GM18907 (cell line): ENCODE measurements at regions not wholly inside any gene's neighbourhood (a gene's known extent, or its start where the extent isn't known, plus 50 kb on each side); places are given as distances from the start of the nearest gene placed in this dataset.
A peak's percentile ranks its signal among the peaks of the same experiment; 100 is the strongest.
"Not testable (repeated sequence)": the region's sequence is repeated elsewhere in the genome, so short reads cannot be mapped to it uniquely, and the experiment has no call there.

Source experiments
- ATAC-seq: cut with Tn5 transposase; IDR thresholded peaks from one replicate; pipeline ENCODE4 v1.9.1; 2021; ENCODE audit warnings: mild to moderate bottlenecking, moderate library complexity; ENCODE audit not compliant: unreplicated experiment

- not testable (repeated sequence) for ATAC-seq
These were observed 456.8 kb downstream of the PTPRC start for GRCh38 chr1:199095628-199096027.

- ATAC-seq: no peak
These were observed 457.8 kb downstream of the PTPRC start for GRCh38 chr1:199096591-199096990.

GRCh38 chr1:199098468-199098867 is 459.6 kb downstream of the PTPRC start:
- peak; percentile 64 for ATAC-seq

- no peak for ATAC-seq
These were observed 462.3 kb downstream of the PTPRC start for GRCh38 chr1:199101139-199101538.

GRCh38 chr1:199101635-199102034 is 462.8 kb downstream of the PTPRC start:
- no peak for ATAC-seq

- ATAC-seq: peak; percentile 80
These were observed 463.4 kb downstream of the PTPRC start for GRCh38 chr1:199102239-199102638.

GRCh38 chr1:199109160-199109559 is 470.3 kb downstream of the PTPRC start:
- ATAC-seq: no peak

- no peak for ATAC-seq
These were observed 473.5 kb downstream of the PTPRC start for GRCh38 chr1:199112365-199112764.

GRCh38 chr1:199113265-199113869 is 474.5 kb downstream of the PTPRC start:
- ATAC-seq: no peak

- ATAC-seq: no peak
These were observed 477.6 kb downstream of the PTPRC start for GRCh38 chr1:199116488-199116887.

- ATAC-seq: no peak
These were observed 482.2 kb downstream of the PTPRC start for GRCh38 chr1:199121047-199121446.

- no peak for ATAC-seq
These were observed 483.2 kb downstream of the PTPRC start for GRCh38 chr1:199122085-199122484.

- no peak for ATAC-seq
These were observed 483.9 kb downstream of the PTPRC start for GRCh38 chr1:199122532-199123311.

- no peak for ATAC-seq
These were observed 484.8 kb downstream of the PTPRC start for GRCh38 chr1:199123615-199124014.

- no peak for ATAC-seq
These were observed 485.5 kb downstream of the PTPRC start for GRCh38 chr1:199124351-199124750.

- no peak for ATAC-seq
These were observed 490.4 kb downstream of the PTPRC start for GRCh38 chr1:199129247-199129646.

- no peak for ATAC-seq
These were observed 493.2 kb downstream of the PTPRC start for GRCh38 chr1:199132006-199132405.

- no peak for ATAC-seq
These were observed 497.1 kb downstream of the PTPRC start for GRCh38 chr1:199135901-199136300.

- no peak for ATAC-seq
These were observed 499.2 kb downstream of the PTPRC start for GRCh38 chr1:199138061-199138460.

- no peak for ATAC-seq
These were observed 510.8 kb downstream of the PTPRC start for GRCh38 chr1:199149591-199149990.

GRCh38 chr1:199150756-199151155 is 511.9 kb downstream of the PTPRC start:
- no peak for ATAC-seq

- ATAC-seq: peak; percentile 77
These were observed 513.0 kb downstream of the PTPRC start for GRCh38 chr1:199151634-199152425.
